Trophoblast cell (in vitro differentiated cells and primary cell): ENCODE measurements at regions not wholly inside any gene's neighbourhood (a gene's known extent, or its start where the extent isn't known, plus 50 kb on each side); places are given as distances from the start of the nearest gene placed in this dataset.

Experiments
- DNase-seq, 2 donors: peaks; one replicate each; pipeline ENCODE4 v3.0.0-alpha.2; 2016
- H2AFZ ChIP-seq: 2 replicates; pipeline ENCODE4 v1.6.1; 2013; ENCODE audit warnings: low read length, moderate library complexity, mild to moderate bottlenecking; ENCODE audit not compliant: insufficient read depth, poor library complexity
- H2AK5ac ChIP-seq: 2 replicates; pipeline ENCODE4 v1.6.1; 2013; ENCODE audit warnings: mild to moderate bottlenecking, low read length
- H2BK120ac ChIP-seq: 2 replicates; pipeline ENCODE4 v1.6.1; 2013; ENCODE audit warnings: low read length, mild to moderate bottlenecking, moderate library complexity; ENCODE audit not compliant: insufficient read depth, poor library complexity
- H2BK12ac ChIP-seq: 2 replicates; pipeline ENCODE4 v1.6.1; 2013; ENCODE audit warnings: mild to moderate bottlenecking, low read length, moderate library complexity
- H2BK5ac ChIP-seq: 2 replicates; pipeline ENCODE4 v1.6.1; 2013; ENCODE audit warnings: low read length, low read depth, moderate library complexity, mild to moderate bottlenecking; ENCODE audit not compliant: poor library complexity
- H3K14ac ChIP-seq: 2 replicates; pipeline ENCODE4 v1.6.1; 2013; ENCODE audit warnings: mild to moderate bottlenecking, low read length
- H3K18ac ChIP-seq: 2 replicates; pipeline ENCODE4 v1.6.1; 2013; ENCODE audit warnings: mild to moderate bottlenecking, low read length
- H3K23ac ChIP-seq: 2 replicates; pipeline ENCODE4 v1.6.1; 2013; ENCODE audit warnings: low read length
- H3K27ac ChIP-seq: 2 replicates; pipeline ENCODE4 v1.5.1; 2013; ENCODE audit warnings: low read depth, mild to moderate bottlenecking, inconsistent platforms, low read length, moderate library complexity
- H3K27me3 ChIP-seq: 2 replicates; pipeline ENCODE4 v1.6.1; 2013; ENCODE audit warnings: inconsistent platforms, mild to moderate bottlenecking, low read length, moderate library complexity; ENCODE audit not compliant: insufficient read depth
- H3K36me3 ChIP-seq, 2 experiments: 1 replicate in 1 of 2; 2 replicates in 1 of 2; pipeline ENCODE4 v1.6.1; 2013; ENCODE audit warnings: low read length in 2 of 2, mild to moderate bottlenecking in 2 of 2, moderate library complexity in 1 of 2; ENCODE audit not compliant: insufficient read depth in 2 of 2, control insufficient read depth in 1 of 2
- H3K4ac ChIP-seq: 2 replicates; pipeline ENCODE4 v1.6.1; 2013; ENCODE audit warnings: low read depth, mild to moderate bottlenecking, low read length, moderate library complexity
- H3K4me1 ChIP-seq, 2 experiments: 1 replicate in 1 of 2; 2 replicates in 1 of 2; pipeline ENCODE4 v1.6.1; 2013; ENCODE audit warnings: low read length in 2 of 2, mild to moderate bottlenecking in 2 of 2, moderate library complexity in 1 of 2; ENCODE audit not compliant: insufficient read depth in 2 of 2, control insufficient read depth in 1 of 2
- H3K4me2 ChIP-seq: 2 replicates; pipeline ENCODE4 v1.6.1; 2013; ENCODE audit warnings: inconsistent platforms, mild to moderate bottlenecking, low read length, moderate library complexity
- H3K4me3 ChIP-seq: 2 replicates; pipeline ENCODE4 v1.5.1; 2013; ENCODE audit warnings: mild to moderate bottlenecking, low read depth, low read length, inconsistent platforms
- H3K79me1 ChIP-seq: one replicate; pipeline ENCODE4 v1.6.1; 2013; ENCODE audit warnings: low read length
- H3K79me2 ChIP-seq: 2 replicates; pipeline ENCODE4 v1.6.1; 2013; ENCODE audit warnings: low read length, mild to moderate bottlenecking; ENCODE audit not compliant: control insufficient read depth, insufficient read depth, poor library complexity
- H3K9ac ChIP-seq: 2 replicates; pipeline ENCODE4 v1.6.1; 2013; ENCODE audit warnings: mild to moderate bottlenecking, low read length
- H3K9me3 ChIP-seq: 2 replicates; pipeline ENCODE4 v1.6.1; 2013; ENCODE audit warnings: low read depth, mild to moderate bottlenecking, control low read depth, inconsistent platforms, low read length; ENCODE audit not compliant: insufficient read depth
- H4K12ac ChIP-seq: 2 replicates; pipeline ENCODE4 v1.6.1; 2013; ENCODE audit warnings: low read depth, mild to moderate bottlenecking, low read length, moderate library complexity
- H4K8ac ChIP-seq: 2 replicates; pipeline ENCODE4 v1.6.1; 2013; ENCODE audit warnings: low read depth, mild to moderate bottlenecking, low read length, moderate library complexity
- H4K91ac ChIP-seq: one replicate; pipeline ENCODE4 v1.6.1; 2013; ENCODE audit warnings: low read depth, mild to moderate bottlenecking, low read length, moderate library complexity
- WGBS: extraction: QIAGEN DNeasy Blood & Tissue Kit; methylation state at CpG from one replicate; pipeline ENCODE4 v1.1.7; 2013; ENCODE audit warnings: missing lambda C conversion rate; ENCODE audit not compliant: insufficient read length, insufficient coverage; ENCODE audit errors: extremely low coverage; 5-methylcytosine and 5-hydroxymethylcytosine counted together

GRCh38 chr22:27650572-27650971 lies 151.0 kb downstream of the MN1 start:
- Histone ChIP-seq H2BK12ac (no peak overlapping the region), H3K27me3 (no peaks in the 10 kb centered on the region), H3K4me1 (no peaks in the 10 kb centered on the region), H4K12ac (no peak overlapping the region), H3K36me3 (no peaks in the 10 kb centered on the region), H3K4me2 (no peak overlapping the region), H3K79me2 (no peaks in the 10 kb centered on the region), H2AFZ (no peak overlapping the region), H2BK120ac (no peak overlapping the region), H3K23ac (no peak overlapping the region), H3K9me3 (no peaks in the 10 kb centered on the region), H3K9ac (no peak overlapping the region), H3K79me1 (no peaks in the 10 kb centered on the region), H3K14ac (no peak overlapping the region), H3K27ac (no peak overlapping the region), H4K91ac (no peak overlapping the region), H4K8ac (no peak overlapping the region), H2AK5ac (no peak overlapping the region), H3K18ac (no peak overlapping the region), H3K4ac (no peak overlapping the region), H3K4me3 (no peak overlapping the region), H2BK5ac (no peak overlapping the region)
- no CpG with 5 or more reads among the region's 10 CpGs for WGBS
- no peak for DNase-seq

GRCh38 chr22:27650985-27651384 lies 150.6 kb downstream of the MN1 start:
- H3K18ac ChIP-seq = no peak overlapping the region
- no peak overlapping the region for H4K8ac ChIP-seq
- H2AFZ ChIP-seq = no peak overlapping the region
- H3K36me3 ChIP-seq = no peaks in the 10 kb centered on the region
- no peak for DNase-seq
- H3K4ac ChIP-seq = no peak overlapping the region
- H3K4me3 ChIP-seq = no peak overlapping the region
- H3K27ac ChIP-seq = no peak overlapping the region
- no peak overlapping the region for H2BK120ac ChIP-seq
- H3K9me3 ChIP-seq = no peaks in the 10 kb centered on the region
- no peaks in the 10 kb centered on the region for H3K79me1 ChIP-seq
- no peak overlapping the region for H3K14ac ChIP-seq
- WGBS = no CpG with 5 or more reads among the region's 3 CpGs
- H4K12ac ChIP-seq = no peak overlapping the region
- no peak overlapping the region for H3K23ac ChIP-seq
- no peaks in the 10 kb centered on the region for H3K4me1 ChIP-seq
- no peak overlapping the region for H2BK12ac ChIP-seq
- H2BK5ac ChIP-seq = no peak overlapping the region
- no peaks in the 10 kb centered on the region for H3K27me3 ChIP-seq
- no peak overlapping the region for H3K9ac ChIP-seq
- no peak overlapping the region for H3K4me2 ChIP-seq
- no peaks in the 10 kb centered on the region for H3K79me2 ChIP-seq
- H2AK5ac ChIP-seq = no peak overlapping the region
- no peak overlapping the region for H4K91ac ChIP-seq

GRCh38 chr22:27651486-27651885 lies 150.1 kb downstream of the MN1 start:
- Histone ChIP-seq H3K4ac (no peak overlapping the region), H2BK12ac (no peak overlapping the region), H4K8ac (no peak overlapping the region), H3K4me1 (no peaks in the 10 kb centered on the region), H3K9ac (no peak overlapping the region), H3K36me3 (no peaks in the 10 kb centered on the region), H3K14ac (no peak overlapping the region), H3K4me3 (no peak overlapping the region), H2AK5ac (no peak overlapping the region), H3K23ac (no peak overlapping the region), H3K4me2 (no peak overlapping the region), H4K12ac (no peak overlapping the region), H3K27ac (no peak overlapping the region), H4K91ac (no peak overlapping the region), H2AFZ (no peak overlapping the region), H2BK120ac (no peak overlapping the region), H3K79me2 (no peaks in the 10 kb centered on the region), H3K27me3 (no peaks in the 10 kb centered on the region), H3K9me3 (no peaks in the 10 kb centered on the region), H3K18ac (no peak overlapping the region), H3K79me1 (no peaks in the 10 kb centered on the region), H2BK5ac (no peak overlapping the region)
- DNase-seq = no peak
- no CpG with 5 or more reads among the region's 5 CpGs for WGBS

GRCh38 chr22:27654546-27655445 lies 146.8 kb downstream of the MN1 start:
- Histone ChIP-seq H3K23ac (no peak overlapping the region), H3K4ac (no peak overlapping the region), H2BK5ac (no peak overlapping the region), H3K4me2 (no peak overlapping the region), H3K18ac (no peak overlapping the region), H4K8ac (no peak overlapping the region), H4K91ac (no peak overlapping the region), H3K27me3 (no peaks in the 10 kb centered on the region), H2AK5ac (no peak overlapping the region), H3K14ac (no peak overlapping the region), H3K36me3 (no peaks in the 10 kb centered on the region), H3K79me2 (no peaks in the 10 kb centered on the region), H2BK120ac (no peak overlapping the region), H3K27ac (no peak overlapping the region), H3K4me3 (no peak overlapping the region), H2BK12ac (no peak overlapping the region), H3K9ac (no peak overlapping the region), H3K9me3 (no peaks in the 10 kb centered on the region), H3K79me1 (no peaks in the 10 kb centered on the region), H2AFZ (no peak overlapping the region), H4K12ac (no peak overlapping the region), H3K4me1 (no peaks in the 10 kb centered on the region)
- no CpG with 5 or more reads among the region's 10 CpGs for WGBS
- DNase-seq = no peak
